Right hindlimb (tissue), 1 donor: ENCODE measurements at regions not wholly inside any gene's neighbourhood (a gene's known extent, or its start where the extent isn't known, plus 50 kb on each side); places are given as distances from the start of the nearest gene placed in this dataset.
"Not testable (repeated sequence)": the region's sequence is repeated elsewhere in the genome, so short reads cannot be mapped to it uniquely, and the experiment has no call there.

Experiments
- DNase-seq: peaks from one replicate; pipeline ENCODE4 v3.0.0-alpha.2; 2018

DNA sequence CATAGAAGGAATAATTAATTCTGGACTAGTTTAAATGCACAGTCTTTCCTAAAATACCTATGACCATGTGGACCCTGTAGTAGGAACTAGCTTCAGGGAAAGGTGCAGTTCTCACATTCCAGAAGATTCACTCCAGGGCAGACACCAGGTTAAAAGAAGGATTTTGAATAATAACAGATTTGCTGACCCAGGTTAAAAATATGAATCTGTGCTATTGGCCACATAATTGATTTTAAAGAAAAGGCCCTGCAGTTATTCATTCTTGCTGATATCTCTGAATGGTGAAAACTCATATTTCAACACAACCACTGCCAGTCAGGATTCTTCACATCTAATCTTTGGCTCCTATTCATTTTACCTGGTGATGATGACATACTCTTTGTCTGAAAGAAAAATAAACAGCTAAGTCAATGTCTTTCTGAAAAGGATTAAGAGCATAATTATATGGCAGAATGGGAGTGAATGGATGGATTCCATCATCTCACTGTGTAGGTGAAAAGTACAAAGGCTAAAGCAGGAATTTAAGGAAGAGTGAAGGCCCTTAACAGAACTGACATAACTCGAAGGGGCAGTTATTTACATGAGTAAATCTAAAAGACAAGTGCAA lies 432.8 kb downstream of the PDGFC start:
- no peak for DNase-seq

GRCh38 chr4:156538210-156538609 lies 433.4 kb downstream of the PDGFC start:
- DNase-seq: no peak

GRCh38 chr4:156537286-156537685 lies 434.3 kb downstream of the PDGFC start:
- DNase-seq: no peak

DNA sequence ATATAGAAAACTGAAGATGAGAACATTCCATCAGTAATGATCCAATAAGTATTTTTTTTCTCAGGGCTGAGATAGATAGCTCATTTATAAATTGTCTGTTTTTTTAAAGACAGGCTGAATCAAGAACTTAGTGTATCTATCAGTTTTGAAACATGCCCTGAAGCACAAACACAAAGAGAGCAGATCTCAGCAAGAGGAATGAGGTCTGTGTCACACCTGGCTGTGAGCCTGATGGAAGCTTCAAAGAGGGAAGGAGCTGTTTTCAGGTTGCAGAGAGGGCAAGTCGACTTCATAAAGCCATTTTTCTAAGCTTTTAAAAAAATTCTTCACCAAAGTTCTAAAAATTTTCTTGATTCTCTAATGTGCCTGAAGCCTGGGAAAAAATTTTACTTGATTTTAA lies 434.9 kb downstream of the PDGFC start:
- no peak for DNase-seq

- DNase-seq: no peak
Measured at GRCh38 chr4:156534205-156534604, 437.4 kb downstream of the PDGFC start.

DNA sequence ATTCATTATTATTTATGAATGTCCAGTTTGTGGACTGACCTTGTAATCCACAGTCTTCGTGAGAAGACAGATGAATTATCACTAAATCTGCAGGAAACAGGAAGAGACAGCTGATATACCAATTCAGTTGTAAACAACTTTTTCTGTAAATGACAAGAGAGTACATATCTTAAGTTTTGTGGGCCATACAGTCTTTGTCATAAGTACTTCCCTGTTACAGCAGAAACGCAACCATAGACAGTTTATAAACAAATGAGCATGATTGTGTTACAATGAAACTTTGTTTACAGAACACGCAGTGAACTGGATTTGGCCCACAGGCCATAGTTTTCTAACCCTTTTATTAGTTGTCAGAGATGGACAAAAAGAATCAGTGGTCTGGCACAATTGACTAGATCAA lies 443.4 kb downstream of the PDGFC start:
- no peak for DNase-seq

- no peak for DNase-seq
Measured at GRCh38 chr4:156527237-156527993, 444.2 kb downstream of the PDGFC start.

GRCh38 chr4:156523991-156524390 lies 447.6 kb downstream of the PDGFC start:
- no peak for DNase-seq

GRCh38 chr4:156523492-156523891 lies 448.1 kb downstream of the PDGFC start:
- DNase-seq: no peak

GRCh38 chr4:156521631-156522030 lies 450.0 kb downstream of the PDGFC start:
- DNase-seq: no peak

GRCh38 chr4:156517956-156518355 lies 453.6 kb downstream of the PDGFC start:
- DNase-seq: no peak

GRCh38 chr4:156517546-156517945 lies 454.1 kb downstream of the PDGFC start:
- DNase-seq: no peak

- DNase-seq: no peak
Measured at GRCh38 chr4:156516698-156517097, 454.9 kb downstream of the PDGFC start.

DNA sequence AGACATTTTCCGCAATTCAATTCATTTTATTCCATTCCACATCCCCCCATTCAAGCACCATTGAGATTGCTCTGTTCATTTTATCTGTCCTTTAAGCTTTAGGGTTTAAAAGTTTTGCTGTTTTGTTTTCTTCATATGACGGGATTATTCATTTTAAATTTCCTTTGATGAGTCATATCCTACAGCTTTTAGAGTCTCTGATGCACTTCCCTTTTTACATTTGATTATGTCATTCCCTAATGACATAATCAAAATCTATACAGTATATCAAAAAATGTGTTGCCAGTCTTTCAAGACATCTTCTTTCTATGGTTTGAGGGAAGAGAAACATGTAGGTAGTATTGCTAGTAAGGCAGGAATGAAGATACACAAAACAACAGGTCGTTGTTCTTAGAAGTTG lies 456.3 kb downstream of the PDGFC start:
- no peak for DNase-seq

DNA sequence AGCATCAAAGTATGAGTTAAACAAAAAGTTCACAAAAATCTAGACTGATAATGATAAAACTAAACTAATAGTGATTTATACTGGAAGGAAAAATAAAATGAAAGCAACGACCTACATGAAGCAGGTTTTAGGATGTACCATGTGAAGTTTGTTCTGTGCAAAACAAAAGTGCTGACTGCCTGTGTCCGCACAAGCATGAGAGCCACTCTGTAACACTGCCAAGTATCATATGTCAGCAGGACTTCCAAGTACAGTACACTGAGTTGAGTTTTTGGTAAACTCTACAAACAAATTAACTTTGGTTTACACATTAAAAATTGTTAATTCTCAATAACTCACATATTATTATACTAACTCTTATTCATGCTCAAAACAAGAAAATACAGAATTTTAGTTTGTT lies 459.0 kb downstream of the PDGFC start:
- DNase-seq: peak; percentile 20

DNA sequence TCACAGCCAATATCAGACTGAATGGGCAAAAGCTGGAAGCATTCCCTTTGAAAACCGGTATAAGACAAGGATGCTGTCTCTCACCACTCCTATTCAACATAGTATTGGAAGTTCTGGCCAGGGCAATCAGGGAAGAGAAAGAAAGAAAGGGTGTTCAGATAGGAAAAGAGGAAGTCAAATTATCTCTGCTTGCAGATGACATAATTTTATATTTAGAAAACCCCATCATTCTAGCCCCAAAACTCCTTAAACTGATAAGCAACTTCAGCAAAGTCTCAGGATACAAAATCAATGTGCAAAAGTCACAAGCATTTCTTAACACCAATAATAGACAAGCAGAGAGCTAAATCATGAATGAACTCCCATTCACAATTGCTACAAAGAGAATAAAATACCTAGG lies 461.7 kb downstream of the PDGFC start:
- DNase-seq: not testable (repeated sequence)

GRCh38 chr4:156505341-156505955 lies 466.2 kb downstream of the PDGFC start:
- peak; percentile 41 for DNase-seq

GRCh38 chr4:156503119-156503518 lies 468.5 kb downstream of the PDGFC start:
- no peak for DNase-seq

DNA sequence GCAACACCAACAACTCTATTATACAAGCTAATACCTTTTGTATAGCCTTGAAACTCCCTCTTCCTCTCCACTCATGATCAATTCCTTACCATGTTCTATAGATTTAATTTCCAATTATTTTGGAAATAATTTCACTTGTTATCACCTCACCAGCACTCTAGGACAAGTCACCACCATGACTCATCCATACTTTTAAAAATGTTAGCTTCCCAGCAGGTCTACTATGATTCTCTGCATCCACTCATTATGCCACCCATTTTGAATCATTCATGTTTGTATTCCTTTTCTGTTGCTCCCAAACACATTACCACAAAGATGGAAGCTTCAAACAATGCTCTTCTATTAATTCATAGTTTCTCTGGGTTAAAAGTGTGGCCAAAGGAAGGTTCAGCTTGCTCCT lies 469.6 kb downstream of the PDGFC start:
- DNase-seq: no peak

DNA sequence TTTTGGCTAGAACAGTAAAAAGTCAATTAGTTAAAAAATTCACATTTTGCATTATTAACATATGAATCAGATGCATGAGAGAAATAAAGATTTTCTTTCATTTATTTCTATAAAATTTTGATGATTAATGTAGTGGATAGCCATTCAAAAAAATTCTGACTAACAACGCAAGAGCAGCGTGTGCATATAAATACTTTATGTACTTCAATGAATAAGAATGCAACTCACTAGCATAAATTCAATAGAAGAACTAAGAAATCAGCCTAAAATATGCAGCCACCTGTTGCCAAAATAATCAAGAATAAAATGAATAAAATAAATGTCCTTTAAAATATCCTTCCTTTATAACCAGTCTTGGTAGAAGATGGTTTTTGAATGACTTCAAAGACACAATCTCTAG lies 471.9 kb downstream of the PDGFC start:
- DNase-seq: no peak

DNA sequence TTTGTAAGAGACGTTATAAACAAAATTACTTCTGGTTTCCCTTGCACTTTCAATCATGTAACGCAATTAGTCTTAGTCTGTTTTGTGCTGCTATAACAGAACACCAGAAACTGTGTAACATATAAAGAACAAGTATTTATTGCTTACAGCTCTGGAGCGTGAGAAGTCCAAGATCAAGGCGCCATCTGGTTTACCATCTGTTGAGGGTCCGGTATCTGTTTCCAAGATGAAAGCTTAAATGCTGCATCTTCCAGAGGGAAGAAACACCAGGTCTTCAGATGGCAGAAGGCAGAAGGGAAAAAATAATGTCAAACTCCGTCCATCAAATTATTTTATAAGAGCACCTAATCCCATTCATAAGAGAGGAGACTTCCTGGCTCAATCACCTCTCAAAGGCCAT lies 474.1 kb downstream of the PDGFC start:
- DNase-seq: no peak

DNA sequence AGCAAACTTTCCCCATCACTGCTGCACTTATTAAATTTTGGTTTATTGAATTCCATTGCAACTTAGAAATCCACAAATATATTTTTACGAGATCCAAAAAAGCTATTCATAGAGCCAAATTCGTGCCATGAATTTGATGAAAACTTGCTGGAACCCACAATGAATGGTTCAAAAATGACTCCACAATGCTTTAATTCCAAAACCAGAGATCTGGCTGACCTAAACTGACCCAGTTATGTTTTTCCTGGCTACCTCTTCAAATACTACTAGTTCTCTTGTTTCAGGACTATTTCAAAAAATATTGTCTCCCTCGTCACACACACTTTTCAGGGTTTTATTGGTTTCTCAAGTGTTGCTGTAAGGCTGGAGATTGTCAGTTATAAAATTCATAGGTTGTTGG lies 474.8 kb downstream of the PDGFC start:
- no peak for DNase-seq

- no peak for DNase-seq
Measured at GRCh38 chr4:156495836-156496235, 475.8 kb downstream of the PDGFC start.

DNA sequence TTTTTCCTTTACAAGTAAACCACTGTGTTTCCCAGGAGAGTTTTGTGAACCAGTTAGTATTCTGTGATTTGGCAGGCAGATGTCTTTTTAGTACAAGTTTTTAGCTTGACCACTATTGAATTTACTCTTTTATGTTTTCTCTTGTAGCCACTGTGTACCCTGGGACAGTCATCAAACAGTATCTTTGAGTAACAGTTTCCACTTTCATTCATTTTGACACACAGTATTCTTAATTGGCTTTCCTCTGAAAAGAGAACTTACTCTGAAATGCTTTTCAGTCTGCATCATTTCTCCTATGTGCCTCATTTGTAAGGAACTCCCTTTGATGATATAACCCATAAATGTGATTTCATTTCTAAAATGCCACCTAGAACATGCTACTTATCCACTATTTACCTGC lies 476.5 kb downstream of the PDGFC start:
- no peak for DNase-seq
